HG03439 (cell line): ENCODE measurements at regions not wholly inside any gene's neighbourhood (a gene's known extent, or its start where the extent isn't known, plus 50 kb on each side); places are given as distances from the start of the nearest gene placed in this dataset.
"Not testable (repeated sequence)": the region's sequence is repeated elsewhere in the genome, so short reads cannot be mapped to it uniquely, and the experiment has no call there.

Source experiments
- ATAC-seq: cut with Tn5 transposase; IDR thresholded peaks from one replicate; pipeline ENCODE4 v1.9.1; 2021; ENCODE audit warnings: mild to moderate bottlenecking, moderate library complexity; ENCODE audit not compliant: unreplicated experiment

- ATAC-seq, result not testable (repeated sequence)
These were observed 211.3 kb upstream of the TGIF2LY start for GRCh38 chrY:3367535-3367934.

DNA sequence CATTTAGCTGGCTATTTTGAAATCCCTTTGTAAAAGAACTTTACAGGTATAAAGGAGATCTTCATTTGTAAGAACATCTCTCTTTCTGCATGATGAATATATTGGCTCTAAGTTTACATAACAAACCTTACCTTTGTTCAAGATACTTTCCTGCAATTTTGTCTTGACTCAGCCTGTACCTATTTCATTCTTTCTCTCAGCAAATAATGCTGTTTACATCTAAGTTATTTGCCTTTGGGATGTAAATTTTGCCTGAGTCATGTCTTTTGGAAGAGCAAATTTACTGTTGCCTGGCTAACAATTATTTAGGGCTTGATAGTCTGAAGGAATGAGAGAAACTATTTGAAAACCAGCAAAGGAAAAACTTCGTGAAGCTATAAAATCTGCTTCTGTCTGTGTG lies 210.4 kb upstream of the TGIF2LY start:
- ATAC-seq, result not testable (repeated sequence)

DNA sequence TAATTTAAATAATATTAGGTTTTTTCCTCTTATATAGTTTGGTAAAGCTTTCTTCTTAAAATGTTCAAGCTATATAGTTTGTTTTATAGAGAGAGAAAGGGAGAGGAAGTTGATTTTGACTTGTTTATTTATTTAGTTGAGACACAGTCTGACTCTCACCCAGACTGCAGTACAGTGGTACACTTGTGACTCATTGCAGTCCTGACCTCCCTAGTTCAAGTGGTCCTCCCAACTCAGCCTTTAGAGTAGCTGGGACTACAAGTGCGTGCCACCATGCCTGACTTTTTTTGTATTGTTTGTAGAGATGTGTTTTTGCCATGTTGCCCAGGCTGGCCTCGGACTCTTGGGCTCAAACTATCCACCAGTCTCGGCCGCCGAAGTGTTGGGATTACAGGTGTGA lies 187.4 kb upstream of the TGIF2LY start:
- ATAC-seq, result not testable (repeated sequence)

DNA sequence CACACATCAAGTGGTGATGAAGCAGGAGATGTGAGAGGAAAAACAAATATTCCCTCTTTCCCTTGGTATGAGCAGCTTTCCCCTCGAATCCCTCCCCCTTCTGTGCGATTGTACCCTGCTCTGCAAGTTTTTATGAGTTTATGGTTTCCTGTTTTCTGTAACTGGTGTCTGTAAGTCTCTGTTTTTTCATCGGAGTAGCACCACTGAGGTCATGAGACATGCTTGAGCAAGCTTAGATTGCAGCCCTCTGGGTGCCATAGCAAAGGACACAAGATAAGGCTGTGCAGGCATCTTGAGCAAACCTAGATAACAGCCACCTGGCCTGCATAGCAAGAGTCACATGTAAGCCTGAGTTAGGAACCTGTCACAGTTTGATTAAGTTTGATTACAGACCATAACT lies 174.6 kb upstream of the TGIF2LY start:
- ATAC-seq, result not testable (repeated sequence)

- not testable (repeated sequence) for ATAC-seq
These were observed 173.3 kb upstream of the TGIF2LY start for GRCh38 chrY:3405585-3405984.

DNA sequence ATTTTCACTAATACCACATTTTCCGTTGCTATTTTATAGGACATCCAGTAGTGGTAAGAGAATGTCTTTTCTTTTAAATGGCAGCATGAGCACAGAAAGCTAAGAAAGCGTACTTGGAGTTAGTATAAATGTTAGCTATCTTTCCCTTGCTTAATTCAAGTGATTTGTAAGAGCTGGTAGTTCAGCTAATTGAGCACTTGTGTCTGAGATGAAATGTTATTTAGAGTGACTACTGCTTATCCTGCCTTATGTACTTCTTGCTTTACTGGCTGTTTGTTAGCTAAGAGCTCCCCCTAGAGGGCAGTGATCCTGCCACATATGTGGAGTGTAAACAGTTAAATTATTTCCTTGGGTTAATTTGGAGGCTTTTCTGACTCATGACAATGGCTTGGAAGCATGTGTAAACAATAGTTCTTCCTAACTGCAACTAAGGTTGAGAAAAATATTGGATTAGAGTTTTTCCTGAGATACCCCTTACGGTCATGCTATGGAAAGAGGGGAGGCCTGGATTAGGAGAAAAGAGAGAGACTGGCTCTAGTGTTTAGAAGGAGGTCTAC lies 171.9 kb upstream of the TGIF2LY start:
- ATAC-seq, result not testable (repeated sequence)

- ATAC-seq, result not testable (repeated sequence)
These were observed 168.5 kb upstream of the TGIF2LY start for GRCh38 chrY:3410322-3410892.
